Peyer's patch (tissue), 4 donors: ENCODE measurements at regions not wholly inside any gene's neighbourhood (a gene's known extent, or its start where the extent isn't known, plus 50 kb on each side); places are given as distances from the start of the nearest gene placed in this dataset.

Source experiments
- DNase-seq, 3 donors: peaks; one replicate each; pipeline ENCODE4 v3.0.0-alpha.2; 2017 to 2019
- H3K27ac ChIP-seq, 4 donors: fragments of 200-600 bp; sonication (generic); one replicate each; pipeline ENCODE4 v1.5.1; 2016 to 2019
- H3K27me3 ChIP-seq, 2 donors: fragments of 200-600 bp; sonication (generic); one replicate each; pipeline ENCODE4 v1.5.1; 2019
- H3K36me3 ChIP-seq, 3 donors: fragments of 200-600 bp; sonication (generic); one replicate each; pipeline ENCODE4 v1.5.1; 2016 to 2019
- H3K4me1 ChIP-seq, 4 donors: fragments of 200-600 bp; sonication (generic); one replicate each; pipeline ENCODE4 v1.5.1; 2016 to 2019
- H3K4me3 ChIP-seq, 4 donors: fragments of 200-600 bp; sonication (generic); 1 replicate in 3 of 4; 2 replicates in 1 of 4; pipeline ENCODE4 v1.5.1; 2016 to 2019; ENCODE audit warnings: mild to moderate bottlenecking in 1 of 4
- H3K9me3 ChIP-seq, 4 donors: fragments of 200-600 bp; sonication (generic); one replicate each; pipeline ENCODE4 v1.5.1; 2016 to 2019; ENCODE audit warnings: mild to moderate bottlenecking in 1 of 4
- POLR2A ChIP-seq, 2 donors: fragments of 450-650 bp; IDR thresholded peaks; one replicate each; pipeline ENCODE4 v1.5.1; 2017; ENCODE audit warnings: antibody characterized with exemption in 2 of 2, mild to moderate bottlenecking in 2 of 2, moderate library complexity in 2 of 2
- TF ChIP-seq, protein P1 (sequence below), 6 experiments: fragments of 450-650 bp in 4 of 6; fragments of 200-600 bp in 2 of 6; sonication (generic) in 1 of 6; IDR thresholded peaks; one replicate each; pipeline ENCODE4 v1.5.1; 2017 to 2019; ENCODE audit warnings: antibody characterized with exemption in 6 of 6, mild to moderate bottlenecking in 3 of 6, moderate library complexity in 1 of 6

GRCh38 chr6:143621876-143622605, 55.7 kb upstream of the PHACTR2 start:
- Histone ChIP-seq H3K9me3 (no peaks in the 10 kb centered on the region), H3K27me3 (no peaks in the 10 kb centered on the region), H3K27ac (no peak overlapping the region), H3K36me3 (no peaks in the 10 kb centered on the region), H3K4me1 (no peaks in the 10 kb centered on the region), H3K4me3 (no peak overlapping the region)
- TF ChIP-seq, protein P1, sequence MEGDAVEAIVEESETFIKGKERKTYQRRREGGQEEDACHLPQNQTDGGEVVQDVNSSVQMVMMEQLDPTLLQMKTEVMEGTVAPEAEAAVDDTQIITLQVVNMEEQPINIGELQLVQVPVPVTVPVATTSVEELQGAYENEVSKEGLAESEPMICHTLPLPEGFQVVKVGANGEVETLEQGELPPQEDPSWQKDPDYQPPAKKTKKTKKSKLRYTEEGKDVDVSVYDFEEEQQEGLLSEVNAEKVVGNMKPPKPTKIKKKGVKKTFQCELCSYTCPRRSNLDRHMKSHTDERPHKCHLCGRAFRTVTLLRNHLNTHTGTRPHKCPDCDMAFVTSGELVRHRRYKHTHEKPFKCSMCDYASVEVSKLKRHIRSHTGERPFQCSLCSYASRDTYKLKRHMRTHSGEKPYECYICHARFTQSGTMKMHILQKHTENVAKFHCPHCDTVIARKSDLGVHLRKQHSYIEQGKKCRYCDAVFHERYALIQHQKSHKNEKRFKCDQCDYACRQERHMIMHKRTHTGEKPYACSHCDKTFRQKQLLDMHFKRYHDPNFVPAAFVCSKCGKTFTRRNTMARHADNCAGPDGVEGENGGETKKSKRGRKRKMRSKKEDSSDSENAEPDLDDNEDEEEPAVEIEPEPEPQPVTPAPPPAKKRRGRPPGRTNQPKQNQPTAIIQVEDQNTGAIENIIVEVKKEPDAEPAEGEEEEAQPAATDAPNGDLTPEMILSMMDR (IDR thresholded peaks at IDR 0.05), result no peak
- TF ChIP-seq POLR2A (IDR thresholded peaks at IDR 0.05), result no peak
- DNase-seq, result no peak

- Histone ChIP-seq H3K36me3 (no peaks in the 10 kb centered on the region), H3K4me1 (no peaks in the 10 kb centered on the region), H3K27me3 (no peaks in the 10 kb centered on the region), H3K27ac (no peak overlapping the region), H3K9me3 (no peaks in the 10 kb centered on the region), H3K4me3 (no peak overlapping the region)
- TF ChIP-seq, protein P1 (IDR thresholded peaks at IDR 0.05), result no peak
- TF ChIP-seq POLR2A (IDR thresholded peaks at IDR 0.05), result no peak
- no peak for DNase-seq
Measured at GRCh38 chr6:143621159-143621873, 56.4 kb upstream of the PHACTR2 start.

DNA sequence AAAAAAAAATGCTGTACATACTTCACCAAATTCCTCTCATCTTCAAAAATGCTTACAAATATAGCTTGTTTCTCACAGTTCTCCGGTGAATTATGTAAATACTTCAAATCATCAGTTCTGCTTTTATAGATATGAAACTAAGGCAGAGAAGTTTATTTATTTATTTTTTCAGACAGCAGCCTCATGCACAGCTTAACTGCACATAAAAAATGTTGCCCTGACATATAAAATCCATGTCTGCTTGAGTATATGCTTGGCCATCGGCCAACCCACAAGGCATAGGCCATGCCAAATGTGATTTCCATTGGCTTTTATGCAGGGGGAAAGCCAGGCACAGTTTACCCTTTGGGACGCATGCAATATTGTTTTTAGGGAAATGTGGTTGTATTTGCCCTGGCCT, 57.3 kb upstream of the PHACTR2 start:
- DNase-seq, result no peak
- H3K4me1 ChIP-seq, result no peaks in the 10 kb centered on the region

DNA sequence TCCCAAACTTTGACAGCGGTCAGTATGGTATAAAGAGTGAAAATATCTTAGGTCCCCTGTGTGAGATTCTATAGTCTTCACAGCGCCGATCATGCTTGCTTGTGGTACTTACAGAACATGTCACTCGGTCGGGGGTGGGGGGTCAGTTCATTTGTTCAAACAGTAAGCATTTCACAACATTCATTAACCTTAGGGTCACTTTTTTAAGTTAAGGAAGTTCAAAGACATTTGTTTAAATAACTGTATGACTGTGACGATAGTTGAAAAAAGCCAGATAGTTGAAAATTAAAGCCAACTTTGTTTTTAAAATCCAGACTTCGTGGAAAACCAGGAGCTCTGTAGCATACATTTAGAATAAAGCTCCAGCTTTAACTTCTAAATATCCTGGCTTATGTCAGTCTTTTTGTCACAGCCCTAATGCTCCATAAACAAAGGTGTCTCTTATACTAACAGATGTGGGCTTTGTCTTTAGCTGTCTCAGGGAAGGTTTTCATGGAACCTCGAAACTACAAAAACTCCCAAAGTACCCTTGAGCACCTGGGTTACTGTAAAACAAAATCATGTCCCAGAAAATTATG, 57.9 kb upstream of the PHACTR2 start:
- Histone ChIP-seq H3K27me3 (no peaks in the 10 kb centered on the region), H3K4me1 (no peaks in the 10 kb centered on the region), H3K9me3 (no peaks in the 10 kb centered on the region), H3K36me3 (no peaks in the 10 kb centered on the region), H3K4me3 (no peak overlapping the region), H3K27ac (no peak overlapping the region)
- TF ChIP-seq, protein P1 (IDR thresholded peaks at IDR 0.05), result no peak
- TF ChIP-seq POLR2A (IDR thresholded peaks at IDR 0.05), result no peak
- DNase-seq, result no peak

More for the DNA sequence above, 57.3 kb upstream of the PHACTR2 start:
- H3K9me3 ChIP-seq, result no peaks in the 10 kb centered on the region
- no peaks in the 10 kb centered on the region for H3K27me3 ChIP-seq
- H3K27ac ChIP-seq, result no peak overlapping the region
- TF ChIP-seq, protein P1 (IDR thresholded peaks at IDR 0.05), result no peak
- TF ChIP-seq POLR2A (IDR thresholded peaks at IDR 0.05), result no peak
- H3K36me3 ChIP-seq, result no peaks in the 10 kb centered on the region
- H3K4me3 ChIP-seq, result no peak overlapping the region

DNA sequence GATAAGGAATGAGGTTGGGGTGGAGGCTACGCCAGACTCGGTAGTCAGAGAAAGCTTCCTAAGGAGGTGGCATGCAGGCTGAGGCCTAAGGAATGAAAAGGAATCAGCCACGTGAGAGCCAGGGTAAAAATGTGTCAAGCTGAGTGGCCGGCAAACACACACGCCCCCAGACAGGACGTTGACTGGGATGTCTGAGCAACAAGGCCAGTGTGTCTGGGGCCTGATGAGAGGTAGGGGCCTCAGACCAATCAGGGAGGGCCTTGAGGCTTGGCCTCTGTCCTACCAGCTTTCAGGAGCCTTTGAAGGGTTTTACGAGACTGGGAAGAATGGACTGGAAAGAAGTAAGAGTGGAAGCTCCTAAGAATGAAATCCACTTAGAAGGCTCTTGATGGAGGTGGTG, 61.0 kb upstream of the PHACTR2 start:
- Histone ChIP-seq H3K27ac (no peak overlapping the region), H3K9me3 (no peaks in the 10 kb centered on the region), H3K4me3 (no peak overlapping the region), H3K4me1 (no peaks in the 10 kb centered on the region), H3K36me3 (no peaks in the 10 kb centered on the region), H3K27me3 (no peaks in the 10 kb centered on the region)
- no peak for TF ChIP-seq POLR2A (IDR thresholded peaks at IDR 0.05)
- TF ChIP-seq, protein P1 (IDR thresholded peaks at IDR 0.05), result no peak
- no peak for DNase-seq
